NCI-H2081 treated with DMSO at 0.1 percent for 48 hours (cell line): ENCODE measurements at regions not wholly inside any gene's neighbourhood (a gene's known extent, or its start where the extent isn't known, plus 50 kb on each side); places are given as distances from the start of the nearest gene placed in this dataset.

Source experiments
- DNase-seq: peaks from one replicate; lab custom pipeline; 2025; lab: John Stamatoyannopoulos, UW

- no peak for DNase-seq
Measured at GRCh38 chr12:75563351-75563750, 51.9 kb upstream of the KRR1 start.

- DNase-seq = no peak
Measured at GRCh38 chr12:75561921-75562320, 50.5 kb upstream of the KRR1 start.
